ENCODE measurements at regions not wholly inside any gene's neighbourhood (a gene's known extent, or its start where the extent isn't known, plus 50 kb on each side); places are given as distances from the start of the nearest gene placed in this dataset.
"Not testable (repeated sequence)": the region's sequence is repeated elsewhere in the genome, so short reads cannot be mapped to it uniquely, and the experiment has no call there.

- no peak for DNase-seq
These were observed 175.0 kb downstream of the FAM43A start for GRCh38 chr3:194860725-194861124.

- no peak for DNase-seq
These were observed 175.7 kb downstream of the FAM43A start for GRCh38 chr3:194861375-194861774.

GRCh38 chr3:194865061-194865460 is 179.4 kb downstream of the FAM43A start:
- DNase-seq: no peak

GRCh38 chr3:194865615-194866014 is 179.9 kb downstream of the FAM43A start:
- no peak for DNase-seq

GRCh38 chr3:194866236-194866635 is 180.6 kb downstream of the FAM43A start:
- DNase-seq: no peak

- DNase-seq: no peak
These were observed 181.7 kb downstream of the FAM43A start for GRCh38 chr3:194867270-194867983.

GRCh38 chr3:194868831-194869230 is 183.1 kb downstream of the FAM43A start:
- DNase-seq: no peak

- no peak for DNase-seq
These were observed 183.9 kb downstream of the FAM43A start for GRCh38 chr3:194869482-194870169.

- no peak for DNase-seq
These were observed 184.9 kb downstream of the FAM43A start for GRCh38 chr3:194870394-194871110.

- peak in 1 of 56 donors; percentile 3 for DNase-seq
These were observed 185.6 kb downstream of the FAM43A start for GRCh38 chr3:194871143-194871863.

GRCh38 chr3:194871864-194872668 is 186.4 kb downstream of the FAM43A start:
- peak in 8 of 56 donors; percentile 6 to 36 (median 20) for DNase-seq

- no peak for DNase-seq
These were observed 186.9 kb downstream of the FAM43A start for GRCh38 chr3:194872669-194872977.

GRCh38 chr3:194873474-194873873 is 187.8 kb downstream of the FAM43A start:
- DNase-seq: not testable (repeated sequence)

GRCh38 chr3:194874206-194874605 is 188.5 kb downstream of the FAM43A start:
- DNase-seq: no peak

- DNase-seq: no peak
These were observed 189.1 kb downstream of the FAM43A start for GRCh38 chr3:194874783-194875182.

- no peak for DNase-seq
These were observed 190.1 kb downstream of the FAM43A start for GRCh38 chr3:194875581-194876402.

- no peak for DNase-seq
These were observed 190.9 kb downstream of the FAM43A start for GRCh38 chr3:194876403-194877095.

GRCh38 chr3:194877291-194878119 is 191.8 kb downstream of the FAM43A start:
- DNase-seq: peak in 1 of 56 donors; percentile 9

Measured in amygdala (tissue), 56 donors.